ENCODE measurements at regions not wholly inside any gene's neighbourhood (a gene's known extent, or its start where the extent isn't known, plus 50 kb on each side); places are given as distances from the start of the nearest gene placed in this dataset.
A peak's percentile ranks its signal among the peaks of the same experiment; 100 is the strongest.
"Not testable (repeated sequence)": the region's sequence is repeated elsewhere in the genome, so short reads cannot be mapped to it uniquely, and the experiment has no call there.

GRCh38 chr18:33819692-33820343 is 241.8 kb downstream of the ASXL3 start:
- H3K79me1 ChIP-seq (replicated peaks; ENCODE audit: low read length, poor library complexity, severe bottlenecking); H3K9me3 ChIP-seq (ENCODE audit: control insufficient read depth, low read length); H3K4me2 ChIP-seq (ENCODE audit: low read length, poor library complexity, severe bottlenecking); H3K27me3 ChIP-seq (ENCODE audit: control insufficient read depth in 1 of 2, insufficient read depth in 1 of 2, low read length in 2 of 2); H3K36me3 ChIP-seq (ENCODE audit: control insufficient read depth in 1 of 2, insufficient read depth in 2 of 2, low read depth in 1 of 2, low read length in 2 of 2); H3K4ac ChIP-seq (ENCODE audit: low read depth in 1 of 2, low read length in 2 of 2); H2AFZ ChIP-seq (ENCODE audit: low read depth, low read length); H2BK15ac ChIP-seq (ENCODE audit: low read depth, poor library complexity, severe bottlenecking); H3K18ac ChIP-seq (ENCODE audit: low read depth in 1 of 2, low read length in 2 of 2); H3K14ac ChIP-seq (ENCODE audit: low read length in 2 of 2); H3K4me3 ChIP-seq (ENCODE audit: insufficient read depth in 1 of 2, low read depth in 1 of 2, low read length in 2 of 2); H3K4me1 ChIP-seq (ENCODE audit: control insufficient read depth, insufficient read depth, low read depth, low read length); DNase-seq; H3K27ac ChIP-seq (ENCODE audit: low read length, poor library complexity, severe bottlenecking); H2BK12ac ChIP-seq (ENCODE audit: low read length in 2 of 2); H3K23ac ChIP-seq (ENCODE audit: low read length in 2 of 2); H3K9ac ChIP-seq (ENCODE audit: low read length); H4K8ac ChIP-seq (ENCODE audit: low read length); H2BK120ac ChIP-seq (ENCODE audit: low read depth, low read length); H2BK5ac ChIP-seq (ENCODE audit: low read depth, low read length, poor library complexity, severe bottlenecking); H4K91ac ChIP-seq (ENCODE audit: low read length); H2AK5ac ChIP-seq (ENCODE audit: low read length, severe bottlenecking): not testable (repeated sequence)
- WGBS = 100% methylated on average over 2 of the region's 32 CpGs

- Histone ChIP-seq H2BK15ac (ENCODE audit: low read depth, poor library complexity, severe bottlenecking) (no peak overlapping the region), H2AK5ac (ENCODE audit: low read length, severe bottlenecking) (no peak overlapping the region), H2AFZ (ENCODE audit: low read depth, low read length) (no peak overlapping the region), H3K14ac (ENCODE audit: low read length in 2 of 2) (no peak overlapping the region), H3K9me3 (ENCODE audit: control insufficient read depth, low read length) (no peaks in the 10 kb centered on the region), H3K4ac (ENCODE audit: low read depth in 1 of 2, low read length in 2 of 2) (no peak overlapping the region), H2BK5ac (ENCODE audit: low read depth, low read length, poor library complexity, severe bottlenecking) (no peak overlapping the region), H2BK12ac (ENCODE audit: low read length in 2 of 2) (no peak overlapping the region), H3K79me1 (replicated peaks; ENCODE audit: low read length, poor library complexity, severe bottlenecking) (no peaks in the 10 kb centered on the region), H3K27ac (ENCODE audit: low read length, poor library complexity, severe bottlenecking) (no peak overlapping the region), H3K4me3 (ENCODE audit: insufficient read depth in 1 of 2, low read depth in 1 of 2, low read length in 2 of 2) (no peak overlapping the region), H3K36me3 (ENCODE audit: control insufficient read depth in 1 of 2, insufficient read depth in 2 of 2, low read depth in 1 of 2, low read length in 2 of 2) (no peaks in the 10 kb centered on the region), H3K9ac (ENCODE audit: low read length) (no peak overlapping the region), H3K18ac (ENCODE audit: low read depth in 1 of 2, low read length in 2 of 2) (no peak overlapping the region), H2BK120ac (ENCODE audit: low read depth, low read length) (no peak overlapping the region), H3K4me1 (ENCODE audit: control insufficient read depth, insufficient read depth, low read depth, low read length) (peaks cover 6% of the 10 kb centered on the region), H4K8ac (ENCODE audit: low read length) (no peak overlapping the region), H3K27me3 (ENCODE audit: control insufficient read depth in 1 of 2, insufficient read depth in 1 of 2, low read length in 2 of 2) (no peaks in the 10 kb centered on the region), H4K91ac (ENCODE audit: low read length) (no peak overlapping the region), H3K23ac (ENCODE audit: low read length in 2 of 2) (no peak overlapping the region), H3K4me2 (ENCODE audit: low read length, poor library complexity, severe bottlenecking) (no peak overlapping the region)
- 92% methylated on average over 1 of the region's 1 CpG for WGBS
- no peak for DNase-seq
Observed at GRCh38 chr18:33818145-33818544, 240.1 kb downstream of the ASXL3 start.

- no peak overlapping the region for H2BK12ac ChIP-seq (ENCODE audit: low read length in 2 of 2)
- no peak overlapping the region for H2BK120ac ChIP-seq (ENCODE audit: low read depth, low read length)
- H3K9me3 ChIP-seq (ENCODE audit: control insufficient read depth, low read length) = no peaks in the 10 kb centered on the region
- no peaks in the 10 kb centered on the region for H3K36me3 ChIP-seq (ENCODE audit: control insufficient read depth in 1 of 2, insufficient read depth in 2 of 2, low read depth in 1 of 2, low read length in 2 of 2)
- H3K4me2 ChIP-seq (ENCODE audit: low read length, poor library complexity, severe bottlenecking) = no peak overlapping the region
- no peak overlapping the region for H2AFZ ChIP-seq (ENCODE audit: low read depth, low read length)
- H3K27me3 ChIP-seq (ENCODE audit: control insufficient read depth in 1 of 2, insufficient read depth in 1 of 2, low read length in 2 of 2) = no peaks in the 10 kb centered on the region
- no peak overlapping the region for H3K18ac ChIP-seq (ENCODE audit: low read depth in 1 of 2, low read length in 2 of 2)
- H2AK5ac ChIP-seq (ENCODE audit: low read length, severe bottlenecking) = no peak overlapping the region
- H4K91ac ChIP-seq (ENCODE audit: low read length) = no peak overlapping the region
- H2BK15ac ChIP-seq (ENCODE audit: low read depth, poor library complexity, severe bottlenecking) = no peak overlapping the region
- peak; percentile 6 for DNase-seq
- H3K4me3 ChIP-seq (ENCODE audit: insufficient read depth in 1 of 2, low read depth in 1 of 2, low read length in 2 of 2) = no peak overlapping the region
- no peaks in the 10 kb centered on the region for H3K79me1 ChIP-seq (replicated peaks; ENCODE audit: low read length, poor library complexity, severe bottlenecking)
- no peak overlapping the region for H3K4ac ChIP-seq (ENCODE audit: low read depth in 1 of 2, low read length in 2 of 2)
- no peak overlapping the region for H3K14ac ChIP-seq (ENCODE audit: low read length in 2 of 2)
- H3K4me1 ChIP-seq (ENCODE audit: control insufficient read depth, insufficient read depth, low read depth, low read length) = peaks cover 6% of the 10 kb centered on the region
- H3K9ac ChIP-seq (ENCODE audit: low read length) = no peak overlapping the region
- H2BK5ac ChIP-seq (ENCODE audit: low read depth, low read length, poor library complexity, severe bottlenecking) = no peak overlapping the region
- H3K23ac ChIP-seq (ENCODE audit: low read length in 2 of 2) = no peak overlapping the region
- peak overlapping the region; percentile 77 for H3K27ac ChIP-seq (ENCODE audit: low read length, poor library complexity, severe bottlenecking)
- no peak overlapping the region for H4K8ac ChIP-seq (ENCODE audit: low read length)
- 0% methylated on average over 1 of the region's 1 CpG for WGBS
Observed at GRCh38 chr18:33817096-33817495, 239.1 kb downstream of the ASXL3 start.

GRCh38 chr18:33814546-33814945 is 236.5 kb downstream of the ASXL3 start:
- Histone ChIP-seq H3K36me3 (ENCODE audit: control insufficient read depth in 1 of 2, insufficient read depth in 2 of 2, low read depth in 1 of 2, low read length in 2 of 2) (no peaks in the 10 kb centered on the region), H2BK15ac (ENCODE audit: low read depth, poor library complexity, severe bottlenecking) (no peak overlapping the region), H3K4me1 (ENCODE audit: control insufficient read depth, insufficient read depth, low read depth, low read length) (peaks cover 5% of the 10 kb centered on the region), H3K79me1 (replicated peaks; ENCODE audit: low read length, poor library complexity, severe bottlenecking) (no peaks in the 10 kb centered on the region), H3K23ac (ENCODE audit: low read length in 2 of 2) (no peak overlapping the region), H3K4ac (ENCODE audit: low read depth in 1 of 2, low read length in 2 of 2) (no peak overlapping the region), H3K18ac (ENCODE audit: low read depth in 1 of 2, low read length in 2 of 2) (no peak overlapping the region), H2BK5ac (ENCODE audit: low read depth, low read length, poor library complexity, severe bottlenecking) (no peak overlapping the region), H4K91ac (ENCODE audit: low read length) (no peak overlapping the region), H3K27me3 (ENCODE audit: control insufficient read depth in 1 of 2, insufficient read depth in 1 of 2, low read length in 2 of 2) (no peaks in the 10 kb centered on the region), H2AFZ (ENCODE audit: low read depth, low read length) (no peak overlapping the region), H3K27ac (ENCODE audit: low read length, poor library complexity, severe bottlenecking) (no peak overlapping the region), H3K14ac (ENCODE audit: low read length in 2 of 2) (no peak overlapping the region), H2AK5ac (ENCODE audit: low read length, severe bottlenecking) (no peak overlapping the region), H3K4me3 (ENCODE audit: insufficient read depth in 1 of 2, low read depth in 1 of 2, low read length in 2 of 2) (no peak overlapping the region), H3K9ac (ENCODE audit: low read length) (no peak overlapping the region), H4K8ac (ENCODE audit: low read length) (no peak overlapping the region), H3K9me3 (ENCODE audit: control insufficient read depth, low read length) (no peaks in the 10 kb centered on the region), H2BK120ac (ENCODE audit: low read depth, low read length) (no peak overlapping the region), H2BK12ac (ENCODE audit: low read length in 2 of 2) (no peak overlapping the region), H3K4me2 (ENCODE audit: low read length, poor library complexity, severe bottlenecking) (no peak overlapping the region)
- DNase-seq = no peak

All from mesenchymal stem cell (in vitro differentiated cells and primary cell).